OCI-LY7 (cell line): ENCODE measurements at regions not wholly inside any gene's neighbourhood (a gene's known extent, or its start where the extent isn't known, plus 50 kb on each side); places are given as distances from the start of the nearest gene placed in this dataset.

Experiments
- BruUV-seq: library from RNA; stranded (reverse); fragments of 400-500 nt; replicated peaks from 2 replicates; lab custom pipeline; 2021; lab: Mats Ljungman, UMichigan
- CTCF ChIA-PET: fragments of 300-600 bp; sonication (Branson Sonifier 250); formaldehyde crosslinking; loops from one replicate; lab custom pipeline; 2022; ENCODE audit warnings: antibody characterized with exemption; ENCODE audit not compliant: unreplicated experiment; lab: Charles Lee
- POLR2A ChIA-PET: fragments of 300-600 bp; sonication (Branson Sonifier 250); formaldehyde crosslinking; loops from one replicate; lab custom pipeline; 2022; ENCODE audit warnings: antibody characterized with exemption; lab: Charles Lee
- DNase-seq: peaks from one replicate; pipeline ENCODE4 v3.0.0-alpha.2; 2015; ENCODE audit warnings: low spot score
- H2AFZ ChIP-seq: fragments of 200-600 bp; sonication (generic), shearing (Covaris generic); 2 replicates; pipeline ENCODE4 v1.6.1; 2014; ENCODE audit warnings: mild to moderate bottlenecking, antibody characterized with exemption, low read length, moderate library complexity
- H3K27ac ChIP-seq: fragments of 200-600 bp; sonication (generic); 2 replicates; pipeline ENCODE4 v1.5.1; 2014; ENCODE audit warnings: mixed run types, low read depth, mild to moderate bottlenecking, moderate library complexity, low read length, inconsistent platforms; ENCODE audit not compliant: poor library complexity, severe bottlenecking
- H3K36me3 ChIP-seq: fragments of 200-600 bp; sonication (generic); 2 replicates; pipeline ENCODE4 v1.6.1; 2014; ENCODE audit warnings: mild to moderate bottlenecking, antibody characterized with exemption, low read length, moderate library complexity, mixed read lengths; ENCODE audit not compliant: insufficient read depth
- H3K4me1 ChIP-seq: fragments of 200-600 bp; sonication (generic); 2 replicates; pipeline ENCODE4 v1.5.1; 2014; ENCODE audit warnings: mild to moderate bottlenecking, low read length; ENCODE audit not compliant: insufficient read depth, poor library complexity, severe bottlenecking
- H3K4me2 ChIP-seq: fragments of 200-600 bp; sonication (generic); 2 replicates; pipeline ENCODE4 v1.6.1; 2014; ENCODE audit warnings: mild to moderate bottlenecking, low read length
- H3K4me3 ChIP-seq: fragments of 200-600 bp; sonication (generic); 2 replicates; pipeline ENCODE4 v1.5.1; 2014; ENCODE audit warnings: mild to moderate bottlenecking, low read depth, low read length; ENCODE audit not compliant: poor library complexity, severe bottlenecking
- H3K79me2 ChIP-seq: fragments of 200-600 bp; sonication (generic); 2 replicates; pipeline ENCODE4 v1.6.1; 2016; ENCODE audit warnings: low read depth, mild to moderate bottlenecking, low read length, moderate library complexity, mixed read lengths; ENCODE audit not compliant: insufficient read depth
- H3K9me2 ChIP-seq: fragments of 200-600 bp; sonication (generic); 2 replicates; pipeline ENCODE4 v1.6.1; 2016; ENCODE audit warnings: mild to moderate bottlenecking, low read length, mixed read lengths; ENCODE audit not compliant: insufficient read depth
- H3K9me3 ChIP-seq: fragments of 200-600 bp; sonication (generic); 2 replicates; pipeline ENCODE4 v1.6.1; 2014; ENCODE audit warnings: mild to moderate bottlenecking, mixed run types, low read length, mixed read lengths
- H4K20me1 ChIP-seq: fragments of 200-600 bp; sonication (generic); 2 replicates; pipeline ENCODE4 v1.6.1; 2014; ENCODE audit warnings: mild to moderate bottlenecking, antibody characterized with exemption, low read length, moderate library complexity, mixed read lengths; ENCODE audit not compliant: insufficient read depth
- EZH2phosphoT487 ChIP-seq: fragments of 200-600 bp; sonication (generic); IDR thresholded peaks from 2 replicates; pipeline ENCODE4 v1.6.1; 2018; ENCODE audit warnings: low read depth, borderline replicate concordance, mild to moderate bottlenecking, mixed run types, antibody characterized with exemption, low read length, moderate library complexity, mixed read lengths
- intact Hi-C: fragments of 100-400 bp; cut with micrococcal nuclease; formaldehyde crosslinking; loops from one replicate; pipeline ENCODE4 v1.10.0; 2022; ENCODE audit not compliant: unreplicated experiment
- TF ChIP-seq, protein P1 (sequence below): fragments of 200-600 bp; sonication (generic); conservative IDR thresholded peaks from 2 replicates; pipeline ENCODE4 v1.5.1; 2014; ENCODE audit warnings: mild to moderate bottlenecking, antibody characterized with exemption, low read length, moderate library complexity, mixed read lengths

DNA sequence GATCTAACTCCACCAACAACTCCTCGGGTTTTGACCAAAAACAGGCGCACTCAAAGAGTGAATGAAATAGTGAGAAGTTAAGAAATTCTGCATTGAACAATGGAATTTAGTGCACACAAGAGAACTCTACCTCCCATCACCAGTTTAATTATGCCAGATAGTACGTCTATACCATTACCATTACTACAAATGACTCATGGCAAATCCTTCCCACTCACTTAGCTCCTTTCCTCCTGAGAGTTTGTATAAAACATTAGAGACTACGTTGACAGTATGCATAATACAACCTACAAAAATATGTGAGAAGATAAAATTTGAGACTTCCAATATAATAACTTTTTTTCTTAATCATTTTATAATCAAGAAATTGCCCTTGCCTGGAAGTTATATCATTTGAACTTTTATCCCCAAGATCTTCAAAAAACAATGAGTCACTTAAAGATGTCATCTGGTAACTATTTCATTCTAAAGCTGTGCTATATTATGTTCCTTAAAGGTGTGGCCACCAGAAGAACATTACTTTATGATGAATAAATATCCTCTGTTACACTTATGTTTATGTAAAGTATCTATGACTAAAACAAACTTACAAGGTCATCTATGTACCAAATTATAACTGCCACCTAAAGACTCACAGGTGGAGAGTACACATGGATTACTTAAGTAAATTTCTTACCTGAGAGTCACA is 297.9 kb upstream of the PTGER4 start:
- ChIA-PET POLR2A (no interaction called here), CTCF (no interaction called here)
- H3K36me3 ChIP-seq, result no peaks in the 10 kb centered on the region
- H3K79me2 ChIP-seq, result no peaks in the 10 kb centered on the region
- no peaks in the 10 kb centered on the region for H4K20me1 ChIP-seq
- DNase-seq, result no peak
- H3K4me3 ChIP-seq, result no peak overlapping the region
- no peak for TF ChIP-seq EZH2phosphoT487
- TF ChIP-seq, protein P1, sequence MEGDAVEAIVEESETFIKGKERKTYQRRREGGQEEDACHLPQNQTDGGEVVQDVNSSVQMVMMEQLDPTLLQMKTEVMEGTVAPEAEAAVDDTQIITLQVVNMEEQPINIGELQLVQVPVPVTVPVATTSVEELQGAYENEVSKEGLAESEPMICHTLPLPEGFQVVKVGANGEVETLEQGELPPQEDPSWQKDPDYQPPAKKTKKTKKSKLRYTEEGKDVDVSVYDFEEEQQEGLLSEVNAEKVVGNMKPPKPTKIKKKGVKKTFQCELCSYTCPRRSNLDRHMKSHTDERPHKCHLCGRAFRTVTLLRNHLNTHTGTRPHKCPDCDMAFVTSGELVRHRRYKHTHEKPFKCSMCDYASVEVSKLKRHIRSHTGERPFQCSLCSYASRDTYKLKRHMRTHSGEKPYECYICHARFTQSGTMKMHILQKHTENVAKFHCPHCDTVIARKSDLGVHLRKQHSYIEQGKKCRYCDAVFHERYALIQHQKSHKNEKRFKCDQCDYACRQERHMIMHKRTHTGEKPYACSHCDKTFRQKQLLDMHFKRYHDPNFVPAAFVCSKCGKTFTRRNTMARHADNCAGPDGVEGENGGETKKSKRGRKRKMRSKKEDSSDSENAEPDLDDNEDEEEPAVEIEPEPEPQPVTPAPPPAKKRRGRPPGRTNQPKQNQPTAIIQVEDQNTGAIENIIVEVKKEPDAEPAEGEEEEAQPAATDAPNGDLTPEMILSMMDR, result no peak
- no peaks in the 10 kb centered on the region for H3K9me3 ChIP-seq
- intact Hi-C loops, result loop anchor here (5.0 kb wide), 1 partner anchor 205 kb away; no protein-coding TSS in a partner anchor
- no peak overlapping the region for H3K4me2 ChIP-seq
- no peaks in the 10 kb centered on the region for H3K4me1 ChIP-seq
- H2AFZ ChIP-seq, result no peak overlapping the region
- H3K9me2 ChIP-seq, result no peaks in the 10 kb centered on the region
- no TSS peak for BruUV-seq
- no peak overlapping the region for H3K27ac ChIP-seq

DNA sequence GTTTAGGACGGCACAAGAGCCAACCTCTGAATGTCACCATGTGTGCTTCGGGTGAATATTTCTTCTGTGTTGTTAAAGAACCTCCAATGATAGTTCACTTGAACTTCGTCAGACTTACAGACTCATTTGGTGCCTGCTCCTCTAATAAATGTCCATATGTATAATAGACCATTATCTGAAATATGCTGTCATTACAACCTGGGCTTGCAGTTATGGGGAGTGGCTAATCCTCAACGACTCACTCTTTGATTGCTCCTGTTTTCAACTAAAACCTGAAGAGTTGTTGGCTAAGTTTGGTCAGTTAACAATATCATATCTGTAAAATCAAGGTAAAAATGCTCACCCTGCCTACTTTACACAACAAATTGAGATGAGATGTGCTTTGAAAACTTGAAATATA is 298.7 kb upstream of the PTGER4 start:
- intact Hi-C loops, result loop anchor here (5.0 kb wide), 1 partner anchor 206 kb away; no protein-coding TSS in a partner anchor

More for the DNA sequence above, 298.7 kb upstream of the PTGER4 start:
- no peaks in the 10 kb centered on the region for H4K20me1 ChIP-seq
- no peaks in the 10 kb centered on the region for H3K79me2 ChIP-seq
- H2AFZ ChIP-seq, result no peak overlapping the region
- no peaks in the 10 kb centered on the region for H3K9me3 ChIP-seq
- no peak overlapping the region for H3K4me3 ChIP-seq
- H3K27ac ChIP-seq, result no peak overlapping the region
- no peaks in the 10 kb centered on the region for H3K9me2 ChIP-seq
- BruUV-seq, result no TSS peak
- no peak overlapping the region for H3K4me2 ChIP-seq
- no peak for TF ChIP-seq EZH2phosphoT487
- TF ChIP-seq, protein P1, result no peak
- H3K36me3 ChIP-seq, result no peaks in the 10 kb centered on the region
- CTCF ChIA-PET, result no interaction called here
- POLR2A ChIA-PET, result interaction anchor here (0.7 kb wide), 1 partner anchor 348 kb away, joined by 3 read pairs; no protein-coding TSS in a partner anchor
- H3K4me1 ChIP-seq, result peaks cover 5% of the 10 kb centered on the region
- DNase-seq, result no peak
